ENCODE measurements at regions not wholly inside any gene's neighbourhood (a gene's known extent, or its start where the extent isn't known, plus 50 kb on each side); places are given as distances from the start of the nearest gene placed in this dataset.
"Not testable (repeated sequence)": the region's sequence is repeated elsewhere in the genome, so short reads cannot be mapped to it uniquely, and the experiment has no call there.

GRCh38 chr7:109498131-109498530 is 928.5 kb downstream of the DNAJB9 start:
- no peak for FAIRE-seq

GRCh38 chr7:109503421-109503820 is 933.7 kb downstream of the DNAJB9 start:
- no peak for FAIRE-seq

GRCh38 chr7:109522585-109522984 is 952.9 kb downstream of the DNAJB9 start:
- FAIRE-seq: no peak

GRCh38 chr7:109527833-109528232 is 958.2 kb downstream of the DNAJB9 start:
- no peak for FAIRE-seq

GRCh38 chr7:109529712-109530111 is 960.0 kb downstream of the DNAJB9 start:
- no peak for FAIRE-seq

GRCh38 chr7:109532262-109532992 is 962.8 kb downstream of the DNAJB9 start:
- no peak for FAIRE-seq

GRCh38 chr7:109545686-109546085 is 976.0 kb downstream of the DNAJB9 start:
- FAIRE-seq: no peak

GRCh38 chr7:109549471-109550193 is 980.0 kb downstream of the DNAJB9 start:
- FAIRE-seq: no peak

- no peak for FAIRE-seq
These were observed 982.3 kb downstream of the DNAJB9 start for GRCh38 chr7:109552017-109552416.

GRCh38 chr7:109577265-109577664 is 1007.6 kb downstream of the DNAJB9 start:
- FAIRE-seq: no peak

GRCh38 chr7:109579901-109580300 is 1010.2 kb downstream of the DNAJB9 start:
- FAIRE-seq: no peak

- no peak for FAIRE-seq
These were observed 1012.5 kb downstream of the DNAJB9 start for GRCh38 chr7:109582211-109582610.

GRCh38 chr7:109596948-109597347 is 1027.3 kb downstream of the DNAJB9 start:
- not testable (repeated sequence) for FAIRE-seq

GRCh38 chr7:109611656-109612055 is 1042.0 kb downstream of the DNAJB9 start:
- FAIRE-seq: no peak

- no peak for FAIRE-seq
These were observed 1046.9 kb downstream of the DNAJB9 start for GRCh38 chr7:109616551-109617069.

GRCh38 chr7:109622320-109622719 is 1052.6 kb downstream of the DNAJB9 start:
- no peak for FAIRE-seq

- not testable (repeated sequence) for FAIRE-seq
These were observed 1063.2 kb downstream of the DNAJB9 start for GRCh38 chr7:109632890-109633289.

- FAIRE-seq: no peak
These were observed 1065.7 kb downstream of the DNAJB9 start for GRCh38 chr7:109635374-109635773.

- no peak for FAIRE-seq
These were observed 1067.8 kb downstream of the DNAJB9 start for GRCh38 chr7:109637428-109637990.

GRCh38 chr7:109638321-109638720 is 1068.6 kb downstream of the DNAJB9 start:
- no peak for FAIRE-seq

- FAIRE-seq: no peak
These were observed 1069.9 kb downstream of the DNAJB9 start for GRCh38 chr7:109639561-109639960.

GRCh38 chr7:109641445-109641844 is 1071.8 kb downstream of the DNAJB9 start:
- no peak for FAIRE-seq

GRCh38 chr7:109646124-109646523 is 1076.5 kb downstream of the DNAJB9 start:
- FAIRE-seq: no peak

- FAIRE-seq: not testable (repeated sequence)
These were observed 1076.9 kb downstream of the DNAJB9 start for GRCh38 chr7:109646594-109646993.

All from endometrium (tissue), 2 donors.